Liver (tissue), 3 donors: ENCODE measurements at regions not wholly inside any gene's neighbourhood (a gene's known extent, or its start where the extent isn't known, plus 50 kb on each side); places are given as distances from the start of the nearest gene placed in this dataset.

Source experiments
- RAD21 ChIP-seq, 2 donors: IDR thresholded peaks; 2 replicates each; pipeline ENCODE4 v1.6.1; 2016; ENCODE audit warnings: antibody characterized with exemption in 2 of 2, mild to moderate bottlenecking in 2 of 2
- RXRA ChIP-seq, 2 donors: IDR thresholded peaks; 2 replicates each; pipeline ENCODE4 v1.6.1; 2017 to 2018; ENCODE audit warnings: antibody characterized with exemption in 2 of 2, mild to moderate bottlenecking in 1 of 2
- TAF1 ChIP-seq: conservative IDR thresholded peaks from 2 replicates; pipeline ENCODE4 v1.6.1; 2016; ENCODE audit warnings: antibody characterized with exemption, mild to moderate bottlenecking
- TF ChIP-seq, protein P1 (sequence below): fragments of 150-350 bp; IDR thresholded peaks from 2 replicates; pipeline ENCODE4 v1.5.1; 2017; ENCODE audit warnings: improper control_type of control experiment, low read depth, low read length; ENCODE audit not compliant: missing input control
- TF ChIP-seq, protein P2 (sequence below): IDR thresholded peaks from 2 replicates; pipeline ENCODE4 v1.6.1; 2016; ENCODE audit warnings: antibody characterized with exemption
- donor health status: healthy.
- donor health status: healthy.

DNA sequence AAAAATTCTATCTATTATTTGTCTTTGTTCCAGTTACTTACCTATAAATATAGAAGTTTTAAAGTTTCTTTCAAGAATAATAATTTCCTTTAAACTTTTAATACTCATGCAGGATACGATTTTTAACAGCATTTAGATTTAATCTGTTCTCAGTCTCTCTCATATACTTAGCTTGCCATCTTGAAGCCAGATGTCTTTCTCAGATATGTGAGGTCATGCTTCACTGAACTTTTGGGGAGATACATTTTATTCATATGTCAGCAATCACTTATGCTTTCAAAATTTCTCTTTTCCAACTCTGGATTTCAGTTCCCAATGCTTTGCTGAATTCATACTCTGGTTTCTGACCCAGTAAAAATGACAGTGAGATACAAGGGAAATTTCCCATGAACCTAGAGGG lies 66.5 kb upstream of the CCDC178 start:
- TF ChIP-seq, protein P1, sequence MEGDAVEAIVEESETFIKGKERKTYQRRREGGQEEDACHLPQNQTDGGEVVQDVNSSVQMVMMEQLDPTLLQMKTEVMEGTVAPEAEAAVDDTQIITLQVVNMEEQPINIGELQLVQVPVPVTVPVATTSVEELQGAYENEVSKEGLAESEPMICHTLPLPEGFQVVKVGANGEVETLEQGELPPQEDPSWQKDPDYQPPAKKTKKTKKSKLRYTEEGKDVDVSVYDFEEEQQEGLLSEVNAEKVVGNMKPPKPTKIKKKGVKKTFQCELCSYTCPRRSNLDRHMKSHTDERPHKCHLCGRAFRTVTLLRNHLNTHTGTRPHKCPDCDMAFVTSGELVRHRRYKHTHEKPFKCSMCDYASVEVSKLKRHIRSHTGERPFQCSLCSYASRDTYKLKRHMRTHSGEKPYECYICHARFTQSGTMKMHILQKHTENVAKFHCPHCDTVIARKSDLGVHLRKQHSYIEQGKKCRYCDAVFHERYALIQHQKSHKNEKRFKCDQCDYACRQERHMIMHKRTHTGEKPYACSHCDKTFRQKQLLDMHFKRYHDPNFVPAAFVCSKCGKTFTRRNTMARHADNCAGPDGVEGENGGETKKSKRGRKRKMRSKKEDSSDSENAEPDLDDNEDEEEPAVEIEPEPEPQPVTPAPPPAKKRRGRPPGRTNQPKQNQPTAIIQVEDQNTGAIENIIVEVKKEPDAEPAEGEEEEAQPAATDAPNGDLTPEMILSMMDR = no peak
- TF ChIP-seq RXRA (IDR thresholded peaks at IDR 0.05) (no peak), TAF1 (no peak), RAD21 (IDR thresholded peaks at IDR 0.05) (no peak)
- TF ChIP-seq, protein P2, sequence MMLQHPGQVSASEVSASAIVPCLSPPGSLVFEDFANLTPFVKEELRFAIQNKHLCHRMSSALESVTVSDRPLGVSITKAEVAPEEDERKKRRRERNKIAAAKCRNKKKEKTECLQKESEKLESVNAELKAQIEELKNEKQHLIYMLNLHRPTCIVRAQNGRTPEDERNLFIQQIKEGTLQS = no peak
